HepG2 (cell line): ENCODE measurements at regions not wholly inside any gene's neighbourhood (a gene's known extent, or its start where the extent isn't known, plus 50 kb on each side); places are given as distances from the start of the nearest gene placed in this dataset.

ENCODE experiments used
- ATAC-seq: fragments of 200-7000 bp; cut with Tn5 transposase; 3 replicates; pipeline ENCODE4 v1.9.1; 2020; ENCODE audit warnings: mild to moderate bottlenecking, moderate library complexity
- BruUV-seq: library from RNA; stranded (reverse); fragments of 400-500 nt; replicated peaks from 2 replicates; lab custom pipeline; 2021; lab: Mats Ljungman, UMichigan
- CTCF ChIA-PET: fragments of 300-600 bp; formaldehyde crosslinking; extraction: SDS; loops from one replicate; lab custom pipeline; 2021; ENCODE audit warnings: low total read pairs, inconsistent platforms, low intra/inter-chr PET ratio; lab: Yijun Ruan, JAX
- POLR2A ChIA-PET: fragments of 350-600 bp; sonication (Branson Sonifier 250); formaldehyde crosslinking; loops from one replicate; lab custom pipeline; 2020; ENCODE audit warnings: antibody characterized with exemption, inconsistent platforms; lab: Yijun Ruan, JAX
- DNase-seq: peaks from one replicate; pipeline ENCODE4 v3.0.0-alpha.2; 2015; ENCODE audit warnings: low spot score
- FAIRE-seq: peaks from 3 replicates; lab custom pipeline; 2011; peaks lifted over from hg19 to GRCh38; lab: Jason Lieb, UNC
- H2AFZ ChIP-seq: one replicate; pipeline ENCODE4 v1.6.1; 2011; ENCODE audit warnings: low read length, inconsistent platforms
- H3K27ac ChIP-seq: fragments of 300-600 bp; 3 replicates; pipeline ENCODE4 v1.8.0; 2011; ENCODE audit warnings: mixed run types, mild to moderate bottlenecking, mixed read lengths, low read length, inconsistent platforms; ENCODE audit not compliant: insufficient read depth; ENCODE audit errors: extremely low read length
- H3K27me3 ChIP-seq, 2 experiments: fragments of 200-600 bp in 1 of 2; 2 replicates in 1 of 2; 3 replicates in 1 of 2; pipeline versions ENCODE4 v1.6.0 to v1.8.0; 2011; ENCODE audit warnings: low read length in 2 of 2, mild to moderate bottlenecking in 2 of 2, moderate library complexity in 2 of 2, inconsistent platforms in 1 of 2; ENCODE audit not compliant: insufficient read depth in 2 of 2, control insufficient read depth in 1 of 2
- H3K36me3 ChIP-seq, 2 experiments: fragments of 200-600 bp in 1 of 2; replicated peaks in 1 of 2; 2 replicates in 1 of 2; 3 replicates in 1 of 2; pipeline versions ENCODE4 v1.5.1 to v1.8.0; 2011; ENCODE audit warnings: low read length in 2 of 2, inconsistent platforms in 1 of 2; ENCODE audit not compliant: insufficient read depth in 2 of 2, control insufficient read depth in 1 of 2
- H3K4me1 ChIP-seq: 2 replicates; pipeline ENCODE4 v1.5.1; 2012; ENCODE audit warnings: low read length, inconsistent platforms; ENCODE audit not compliant: insufficient read depth
- H3K4me2 ChIP-seq: 2 replicates; pipeline ENCODE4 v1.6.0; 2011; ENCODE audit warnings: low read depth, low read length, inconsistent platforms
- H3K4me3 ChIP-seq, 3 experiments: fragments of 200-600 bp in 1 of 3; sonication (generic), shearing (Covaris generic) in 1 of 3; replicated peaks in 1 of 3; 2 replicates each; pipeline ENCODE4 v1.5.1; 2011 to 2016; ENCODE audit warnings: low read length in 3 of 3, inconsistent platforms in 2 of 3, low read depth in 2 of 3, mild to moderate bottlenecking in 2 of 3, control low read depth in 1 of 3, mixed read lengths in 1 of 3; ENCODE audit not compliant: insufficient read depth in 1 of 3
- H3K79me2 ChIP-seq: one replicate; pipeline ENCODE4 v1.6.1; 2011; ENCODE audit warnings: low read length, inconsistent platforms; ENCODE audit not compliant: insufficient read depth
- H3K9ac ChIP-seq: 2 replicates; pipeline ENCODE4 v1.6.0; 2011; ENCODE audit warnings: mild to moderate bottlenecking, low read depth, low read length, inconsistent platforms; ENCODE audit not compliant: insufficient read depth
- H3K9me3 ChIP-seq: 2 replicates; pipeline ENCODE4 v1.5.1; 2012; ENCODE audit warnings: mild to moderate bottlenecking, low read length
- H4K20me1 ChIP-seq: 2 replicates; pipeline ENCODE4 v1.6.0; 2011; ENCODE audit warnings: inconsistent platforms, mild to moderate bottlenecking, low read length, moderate library complexity; ENCODE audit not compliant: insufficient read depth
- CHD2 ChIP-seq: IDR thresholded peaks from 2 replicates; pipeline ENCODE4 v1.6.1; 2011; ENCODE audit warnings: low read depth, low read length, improper control_type of control experiment
- FOXP4 ChIP-seq: sonication (generic); formaldehyde crosslinking; IDR thresholded peaks from 2 replicates; pipeline ENCODE4 v1.4.0; 2020; ENCODE audit warnings: missing genetic modification reagents
- IKZF1 ChIP-seq: fragments of 450-650 bp; IDR thresholded peaks from 2 replicates; pipeline ENCODE4 v1.7.1; 2016
- LBX2 ChIP-seq: sonication (generic); formaldehyde crosslinking; IDR thresholded peaks from 2 replicates; pipeline ENCODE4 v1.5.0; 2020; ENCODE audit warnings: missing genetic modification reagents, mild to moderate bottlenecking, borderline replicate concordance
- MEF2D ChIP-seq: sonication (generic); formaldehyde crosslinking; IDR thresholded peaks from 2 replicates; pipeline ENCODE4 v1.5.1; 2020; ENCODE audit warnings: mild to moderate bottlenecking, missing genetic modification reagents
- NONO ChIP-seq, 2 experiments: fragments of 450-650 bp in 1 of 2; sonication (generic) in 1 of 2; formaldehyde crosslinking in 1 of 2; IDR thresholded peaks in 1 of 2; conservative IDR thresholded peaks in 1 of 2; 2 replicates each; pipeline versions ENCODE4 v1.6.1 to v1.8.0; 2017 to 2022; ENCODE audit warnings: mild to moderate bottlenecking in 1 of 2, missing genetic modification reagents in 1 of 2, moderate library complexity in 1 of 2
- POGK ChIP-seq: sonication (generic); formaldehyde crosslinking; conservative IDR thresholded peaks from 2 replicates; pipeline ENCODE4 v1.8.0; 2022; ENCODE audit warnings: mild to moderate bottlenecking, moderate library complexity, missing genetic modification reagents
- SAP130 ChIP-seq: IDR thresholded peaks from 2 replicates; pipeline ENCODE4 v1.6.1; 2016; ENCODE audit warnings: low read depth
- SMAD3 ChIP-seq: sonication (generic); formaldehyde crosslinking; IDR thresholded peaks from 2 replicates; pipeline ENCODE4 v1.4.0; 2020; ENCODE audit warnings: missing genetic modification reagents
- SMARCE1 ChIP-seq: fragments of 450-650 bp; IDR thresholded peaks from 2 replicates; pipeline ENCODE4 v1.6.1; 2017; ENCODE audit warnings: borderline replicate concordance
- SOX5 ChIP-seq: IDR thresholded peaks from 2 replicates; pipeline ENCODE4 v1.6.1; 2016; ENCODE audit warnings: borderline replicate concordance
- STAG1 ChIP-seq: sonication (generic); formaldehyde crosslinking; IDR thresholded peaks from 2 replicates; pipeline ENCODE4 v1.4.0; 2020; ENCODE audit warnings: missing genetic modification reagents
- TRIM24 ChIP-seq: sonication (generic); formaldehyde crosslinking; IDR thresholded peaks from 2 replicates; pipeline ENCODE4 v1.8.0; 2022; ENCODE audit warnings: mild to moderate bottlenecking, missing genetic modification reagents
- ZBTB39 ChIP-seq: sonication (generic); formaldehyde crosslinking; IDR thresholded peaks from 2 replicates; pipeline ENCODE4 v1.5.0; 2020; ENCODE audit warnings: missing genetic modification reagents
- ZNF230 ChIP-seq: sonication (generic); formaldehyde crosslinking; IDR thresholded peaks from 2 replicates; pipeline ENCODE4 v1.4.0; 2020; ENCODE audit warnings: mild to moderate bottlenecking, missing genetic modification reagents
- ZNF549 ChIP-seq: sonication (generic); formaldehyde crosslinking; IDR thresholded peaks from 2 replicates; pipeline ENCODE4 v1.5.0; 2020; ENCODE audit warnings: missing genetic modification reagents
- ZNF615 ChIP-seq: sonication (generic); formaldehyde crosslinking; IDR thresholded peaks from 2 replicates; pipeline ENCODE4 v1.5.0; 2020; ENCODE audit warnings: mild to moderate bottlenecking, missing genetic modification reagents, borderline replicate concordance
- ZNF616 ChIP-seq: sonication (generic); formaldehyde crosslinking; IDR thresholded peaks from 2 replicates; pipeline ENCODE4 v1.5.0; 2020; ENCODE audit warnings: low read depth, mild to moderate bottlenecking, missing genetic modification reagents
- ZNF777 ChIP-seq: sonication (generic); formaldehyde crosslinking; IDR thresholded peaks from 2 replicates; pipeline ENCODE4 v1.4.0; 2020; ENCODE audit warnings: missing genetic modification reagents
- WGBS: methylation state at CpG from one replicate; pipeline ENCODE4 v1.1.6; 2017; ENCODE audit warnings: low lambda C conversion rate; 5-methylcytosine and 5-hydroxymethylcytosine counted together
- in situ Hi-C: cut with HindIII; loops from 2 replicates; pipeline ENCODE4 v1.10.0; 2017; ENCODE audit warnings: low pct_unique_long_range_greater_than_20kb; ENCODE audit not compliant: extremely low pct_ligation_motif_present
- intact Hi-C: fragments of 100-400 bp; cut with micrococcal nuclease; formaldehyde crosslinking; loops from one replicate; pipeline ENCODE4 v1.10.0; 2022; ENCODE audit not compliant: unreplicated experiment

- 0% methylated on average over 1 of the region's 1 CpG for WGBS
Measured at GRCh38 chr3:191987831-191988350, 526.9 kb downstream of the PYDC2 start.

More at GRCh38 chr3:191987831-191988350, 526.9 kb downstream of the PYDC2 start:
- Histone ChIP-seq H3K36me3 (no peaks in the 10 kb centered on the region), H4K20me1 (no peaks in the 10 kb centered on the region), H3K4me2 (no peak overlapping the region), H3K9me3 (peaks cover 37% of the 10 kb centered on the region), H3K79me2 (no peaks in the 10 kb centered on the region), H3K27ac (no peak overlapping the region), H2AFZ (no peak overlapping the region), H3K4me3 (no peak overlapping the region), H3K9ac (no peak overlapping the region), H3K27me3 (no peaks in the 10 kb centered on the region), H3K4me1 (no peaks in the 10 kb centered on the region)
- no peak for TF ChIP-seq ZNF549 (CRISPR knock-in tag)
- no peak for TF ChIP-seq ZNF615
- no peak for TF ChIP-seq SOX5
- no peak for TF ChIP-seq FOXP4 (CRISPR knock-in tag)
- TF ChIP-seq CHD2, result no peak
- TF ChIP-seq SAP130 (CRISPR knock-in tag), result no peak
- no peak for TF ChIP-seq POGK
- TF ChIP-seq ZBTB39 (CRISPR knock-in tag), result no peak
- TF ChIP-seq LBX2, result no peak
- no peak for TF ChIP-seq NONO (IDR thresholded peaks at IDR 0.05)
- TF ChIP-seq NONO (CRISPR knock-in tag; conservative IDR thresholded peaks at IDR 0.05), result no peak
- no peak for TF ChIP-seq IKZF1
- TF ChIP-seq STAG1 (CRISPR knock-in tag), result no peak
- TF ChIP-seq SMAD3 (CRISPR knock-in tag), result no peak
- TF ChIP-seq TRIM24 (CRISPR knock-in tag), result no peak
- no peak for TF ChIP-seq ZNF777 (CRISPR knock-in tag)
- TF ChIP-seq ZNF616 (CRISPR knock-in tag), result no peak
- no peak for TF ChIP-seq SMARCE1
- no peak for TF ChIP-seq MEF2D
- TF ChIP-seq ZNF230 (CRISPR knock-in tag), result no peak
- ChIA-PET POLR2A (no interaction called here), CTCF (no interaction called here)
- BruUV-seq, result no TSS peak
- in situ Hi-C loops (no loop called here), intact Hi-C loops (no loop called here)
- DNase-seq (no peak), FAIRE-seq (no peak), ATAC-seq (no peak)
